C4-2B (cell line): ENCODE measurements at regions not wholly inside any gene's neighbourhood (a gene's known extent, or its start where the extent isn't known, plus 50 kb on each side); places are given as distances from the start of the nearest gene placed in this dataset.

Source experiments
- H3K27ac ChIP-seq: fragments of 450-650 bp; 2 replicates; pipeline ENCODE4 v1.5.1; 2017
- ZFX ChIP-seq: fragments of 450-650 bp; IDR thresholded peaks from 2 replicates; pipeline ENCODE4 v1.6.1; 2017
- TF ChIP-seq, protein P1 (sequence below): fragments of 450-650 bp; conservative IDR thresholded peaks from 2 replicates; pipeline ENCODE4 v1.5.1; 2017; ENCODE audit warnings: mild to moderate bottlenecking

DNA sequence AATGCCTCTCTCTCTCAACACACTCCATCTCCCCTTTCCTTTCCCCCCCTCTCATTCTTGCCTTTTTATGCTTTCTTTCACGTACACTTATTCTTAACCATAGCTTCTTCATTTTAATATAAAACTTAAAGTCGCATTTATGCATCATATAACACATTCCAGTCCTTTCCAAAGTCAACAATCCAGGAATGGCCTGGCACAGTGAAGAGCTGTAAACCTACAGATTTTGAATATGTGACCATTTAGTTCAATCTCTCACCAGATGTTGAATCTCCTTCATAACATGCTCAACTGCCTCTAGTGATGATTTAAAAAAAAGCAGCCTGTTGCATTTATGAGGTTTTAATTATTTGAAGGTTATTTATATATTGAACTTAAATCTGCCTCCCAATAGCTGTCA, 186.2 kb upstream of the GRAMD2B start:
- no peak for TF ChIP-seq ZFX
- TF ChIP-seq, protein P1, sequence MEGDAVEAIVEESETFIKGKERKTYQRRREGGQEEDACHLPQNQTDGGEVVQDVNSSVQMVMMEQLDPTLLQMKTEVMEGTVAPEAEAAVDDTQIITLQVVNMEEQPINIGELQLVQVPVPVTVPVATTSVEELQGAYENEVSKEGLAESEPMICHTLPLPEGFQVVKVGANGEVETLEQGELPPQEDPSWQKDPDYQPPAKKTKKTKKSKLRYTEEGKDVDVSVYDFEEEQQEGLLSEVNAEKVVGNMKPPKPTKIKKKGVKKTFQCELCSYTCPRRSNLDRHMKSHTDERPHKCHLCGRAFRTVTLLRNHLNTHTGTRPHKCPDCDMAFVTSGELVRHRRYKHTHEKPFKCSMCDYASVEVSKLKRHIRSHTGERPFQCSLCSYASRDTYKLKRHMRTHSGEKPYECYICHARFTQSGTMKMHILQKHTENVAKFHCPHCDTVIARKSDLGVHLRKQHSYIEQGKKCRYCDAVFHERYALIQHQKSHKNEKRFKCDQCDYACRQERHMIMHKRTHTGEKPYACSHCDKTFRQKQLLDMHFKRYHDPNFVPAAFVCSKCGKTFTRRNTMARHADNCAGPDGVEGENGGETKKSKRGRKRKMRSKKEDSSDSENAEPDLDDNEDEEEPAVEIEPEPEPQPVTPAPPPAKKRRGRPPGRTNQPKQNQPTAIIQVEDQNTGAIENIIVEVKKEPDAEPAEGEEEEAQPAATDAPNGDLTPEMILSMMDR = no peak
- H3K27ac ChIP-seq = no peak overlapping the region

DNA sequence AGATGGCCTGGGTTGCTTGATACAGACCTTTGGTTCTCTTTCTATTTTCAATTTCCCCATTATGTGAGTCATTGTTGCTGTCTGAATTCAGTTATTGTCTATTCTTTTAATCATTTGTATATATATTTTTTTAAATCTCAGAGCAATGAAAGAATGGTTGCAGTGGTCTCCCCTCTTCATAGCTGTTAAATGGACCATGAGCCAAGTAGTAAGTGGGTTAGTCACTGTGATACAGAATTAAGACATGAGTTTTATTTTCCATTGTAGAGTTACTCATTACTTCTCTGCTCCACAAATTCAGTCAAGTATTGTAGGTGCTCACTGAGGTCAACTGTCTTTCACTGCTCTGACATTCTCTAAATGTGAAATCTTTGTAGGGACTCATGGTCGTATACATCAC, 174.6 kb upstream of the GRAMD2B start:
- no peak overlapping the region for H3K27ac ChIP-seq
- TF ChIP-seq, protein P1 = no peak
- no peak for TF ChIP-seq ZFX

DNA sequence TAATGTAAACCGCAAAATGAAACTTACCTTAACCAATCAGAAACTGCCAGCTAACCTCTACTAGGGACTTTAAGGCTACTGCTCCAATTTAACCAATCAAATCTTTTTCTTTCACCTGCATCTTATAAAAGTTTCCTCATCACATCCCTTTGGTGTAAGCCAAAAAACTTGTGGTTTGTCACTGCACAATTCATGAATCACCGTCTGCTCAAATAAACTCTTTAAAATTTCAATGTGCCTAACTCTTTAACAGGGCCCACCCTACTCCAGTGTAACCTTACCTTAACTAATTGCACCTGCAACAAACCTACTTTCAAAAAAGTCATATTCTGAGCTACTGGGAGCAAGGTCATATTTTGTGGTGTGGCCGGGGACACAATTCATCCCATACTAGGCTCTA, 172.2 kb upstream of the GRAMD2B start:
- no peak for TF ChIP-seq ZFX
- TF ChIP-seq, protein P1 = no peak

DNA sequence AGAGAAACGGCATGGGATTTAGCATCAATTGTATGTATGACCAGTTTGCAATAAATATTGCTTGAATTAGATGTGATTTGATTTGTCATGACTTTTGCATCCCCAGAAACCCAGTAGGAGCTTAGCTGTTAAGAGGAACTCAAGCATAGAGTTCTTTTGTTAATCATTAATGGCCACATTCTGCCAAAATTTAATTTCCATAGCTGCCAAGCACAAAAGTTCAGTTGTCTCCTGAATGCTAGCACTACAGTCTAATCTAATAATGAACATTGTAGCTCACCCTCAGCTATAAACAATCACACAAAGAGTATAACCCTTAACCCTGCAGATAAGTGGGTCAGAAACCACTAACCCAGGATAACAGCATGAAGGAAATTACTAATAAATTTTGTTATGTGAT, 169.8 kb upstream of the GRAMD2B start:
- H3K27ac ChIP-seq = no peak overlapping the region
- TF ChIP-seq, protein P1 = no peak
- no peak for TF ChIP-seq ZFX

More for the DNA sequence above, 172.2 kb upstream of the GRAMD2B start:
- no peak overlapping the region for H3K27ac ChIP-seq

DNA sequence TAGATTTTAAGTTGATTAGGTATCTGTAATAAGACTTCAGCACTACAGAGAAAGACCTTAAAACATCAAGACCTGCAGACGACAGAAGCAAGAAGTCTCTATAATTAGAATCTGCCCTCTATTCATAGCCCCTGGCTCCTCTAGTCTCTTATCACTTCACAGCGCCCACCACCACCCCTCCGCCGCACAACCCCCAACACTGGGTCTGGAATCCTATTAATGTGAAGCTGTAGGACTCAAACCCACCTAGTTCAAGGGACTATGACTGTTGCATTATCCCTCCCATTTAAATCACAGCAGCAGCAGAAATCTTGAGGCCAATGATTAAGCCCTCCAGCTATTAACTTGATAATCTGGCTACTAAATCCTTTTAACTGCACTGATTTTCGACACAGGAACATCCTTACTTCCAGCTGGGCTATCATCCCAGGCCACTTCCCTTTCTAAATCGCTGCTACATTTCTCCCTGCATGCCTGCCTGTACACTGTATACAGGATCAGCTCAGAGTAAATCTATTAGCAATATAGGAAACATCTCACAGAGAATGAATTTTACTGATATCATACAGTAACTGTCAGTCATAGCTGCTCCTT, 159.5 kb upstream of the GRAMD2B start:
- H3K27ac ChIP-seq = no peak overlapping the region

DNA sequence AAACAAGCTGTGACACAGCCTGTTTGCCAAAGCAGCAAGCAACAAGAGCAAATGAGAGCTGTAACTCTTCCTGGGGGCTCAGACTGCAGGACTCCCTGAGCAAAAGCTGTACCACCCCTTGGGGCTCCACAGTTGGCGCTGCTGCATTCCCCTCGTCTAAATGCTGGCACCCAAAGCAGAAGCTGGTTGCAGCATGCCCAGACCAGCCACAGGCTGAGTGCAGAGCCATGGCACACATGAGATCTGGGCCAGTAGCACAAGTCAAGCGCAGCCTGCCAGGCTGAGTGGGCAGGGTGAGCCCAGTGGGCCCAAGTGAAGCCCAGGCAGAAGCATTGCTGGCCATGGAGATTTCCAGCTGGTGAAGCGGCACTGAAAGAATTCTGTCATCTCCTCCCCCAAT, 157.3 kb upstream of the GRAMD2B start:
- TF ChIP-seq, protein P1 = no peak
- no peak for TF ChIP-seq ZFX
- no peak overlapping the region for H3K27ac ChIP-seq

More for the DNA sequence above, 159.5 kb upstream of the GRAMD2B start:
- TF ChIP-seq, protein P1 = no peak
- TF ChIP-seq ZFX = no peak

DNA sequence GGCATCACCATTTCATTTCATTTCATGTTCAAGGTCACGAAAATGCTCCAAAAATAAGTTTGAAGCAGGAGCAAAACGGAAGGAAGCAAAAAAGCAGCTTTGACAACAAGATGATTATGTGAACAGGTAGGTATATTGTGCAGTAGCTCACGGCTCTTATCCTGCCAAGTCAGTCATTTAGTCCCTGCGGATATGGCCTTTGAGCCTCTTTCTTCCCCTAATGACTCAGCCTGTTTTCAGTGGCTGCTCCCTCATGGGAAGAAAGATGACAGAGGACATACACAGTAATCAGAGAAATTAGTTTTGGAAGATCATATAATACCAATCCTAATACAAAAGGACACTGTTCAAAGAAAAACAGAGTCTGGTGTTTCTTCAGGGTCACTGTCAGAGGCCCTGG, 155.8 kb upstream of the GRAMD2B start:
- no peak overlapping the region for H3K27ac ChIP-seq
- TF ChIP-seq, protein P1 = no peak
- TF ChIP-seq ZFX = no peak
